SK-N-SH (cell line): ENCODE measurements at regions not wholly inside any gene's neighbourhood (a gene's known extent, or its start where the extent isn't known, plus 50 kb on each side); places are given as distances from the start of the nearest gene placed in this dataset.

Source experiments
- EP300 ChIP-seq, 2 experiments: IDR thresholded peaks; 2 replicates each; pipeline versions ENCODE4 v1.4.0 to v1.6.1; 2012; ENCODE audit warnings: borderline replicate concordance in 1 of 2, low read depth in 1 of 2, low read length in 1 of 2
- EZH2phosphoT487 ChIP-seq: fragments of 200-600 bp; sonication (generic); IDR thresholded peaks from 2 replicates; pipeline ENCODE4 v1.6.1; 2017; ENCODE audit warnings: low read depth, mixed run types, mild to moderate bottlenecking, antibody characterized with exemption, moderate library complexity, borderline replicate concordance
- GABPA ChIP-seq: IDR thresholded peaks from 2 replicates; pipeline ENCODE4 v1.4.0; 2012; ENCODE audit warnings: low read depth, mild to moderate bottlenecking
- GATA2 ChIP-seq: sonication (generic); formaldehyde crosslinking; IDR thresholded peaks from 2 replicates; pipeline ENCODE4 v1.5.0; 2020; ENCODE audit warnings: mild to moderate bottlenecking, missing genetic modification reagents
- JUND ChIP-seq: IDR thresholded peaks from 2 replicates; pipeline ENCODE4 v1.4.0; 2012
- RCOR1 ChIP-seq: fragments of 150-350 bp; IDR thresholded peaks from 2 replicates; pipeline ENCODE4 v1.6.1; 2017; ENCODE audit warnings: antibody characterized with exemption, low read length
- REST ChIP-seq: IDR thresholded peaks from 2 replicates; pipeline ENCODE4 v1.6.1; 2012; ENCODE audit warnings: mild to moderate bottlenecking, low read depth, low read length, moderate library complexity
- TAF1 ChIP-seq: IDR thresholded peaks from 2 replicates; pipeline ENCODE4 v1.6.1; 2012; ENCODE audit warnings: low read depth, mild to moderate bottlenecking, low read length, moderate library complexity, borderline replicate concordance
- USF2 ChIP-seq: fragments of 150-350 bp; IDR thresholded peaks from 2 replicates; pipeline ENCODE4 v1.6.1; 2017; ENCODE audit warnings: antibody characterized with exemption, low read length, low read depth, borderline replicate concordance
- YY1 ChIP-seq: IDR thresholded peaks from 2 replicates; pipeline ENCODE4 v1.4.0; 2012; ENCODE audit warnings: low read depth, mild to moderate bottlenecking
- TF ChIP-seq, protein P1 (sequence below): fragments of 200-600 bp; sonication (generic); IDR thresholded peaks from 2 replicates; pipeline ENCODE4 v1.6.1; 2017; ENCODE audit warnings: antibody characterized with exemption, mild to moderate bottlenecking, moderate library complexity
- TF ChIP-seq, protein P2 (sequence below): fragments of 150-350 bp; IDR thresholded peaks from 2 replicates; pipeline ENCODE4 v1.6.1; 2016; ENCODE audit warnings: mild to moderate bottlenecking, low read depth, low read length

- no peak for TF ChIP-seq EZH2phosphoT487
- no peak for TF ChIP-seq YY1
- TF ChIP-seq REST = no peak
- TF ChIP-seq, protein P1, sequence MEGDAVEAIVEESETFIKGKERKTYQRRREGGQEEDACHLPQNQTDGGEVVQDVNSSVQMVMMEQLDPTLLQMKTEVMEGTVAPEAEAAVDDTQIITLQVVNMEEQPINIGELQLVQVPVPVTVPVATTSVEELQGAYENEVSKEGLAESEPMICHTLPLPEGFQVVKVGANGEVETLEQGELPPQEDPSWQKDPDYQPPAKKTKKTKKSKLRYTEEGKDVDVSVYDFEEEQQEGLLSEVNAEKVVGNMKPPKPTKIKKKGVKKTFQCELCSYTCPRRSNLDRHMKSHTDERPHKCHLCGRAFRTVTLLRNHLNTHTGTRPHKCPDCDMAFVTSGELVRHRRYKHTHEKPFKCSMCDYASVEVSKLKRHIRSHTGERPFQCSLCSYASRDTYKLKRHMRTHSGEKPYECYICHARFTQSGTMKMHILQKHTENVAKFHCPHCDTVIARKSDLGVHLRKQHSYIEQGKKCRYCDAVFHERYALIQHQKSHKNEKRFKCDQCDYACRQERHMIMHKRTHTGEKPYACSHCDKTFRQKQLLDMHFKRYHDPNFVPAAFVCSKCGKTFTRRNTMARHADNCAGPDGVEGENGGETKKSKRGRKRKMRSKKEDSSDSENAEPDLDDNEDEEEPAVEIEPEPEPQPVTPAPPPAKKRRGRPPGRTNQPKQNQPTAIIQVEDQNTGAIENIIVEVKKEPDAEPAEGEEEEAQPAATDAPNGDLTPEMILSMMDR = no peak
- TF ChIP-seq, protein P2, sequence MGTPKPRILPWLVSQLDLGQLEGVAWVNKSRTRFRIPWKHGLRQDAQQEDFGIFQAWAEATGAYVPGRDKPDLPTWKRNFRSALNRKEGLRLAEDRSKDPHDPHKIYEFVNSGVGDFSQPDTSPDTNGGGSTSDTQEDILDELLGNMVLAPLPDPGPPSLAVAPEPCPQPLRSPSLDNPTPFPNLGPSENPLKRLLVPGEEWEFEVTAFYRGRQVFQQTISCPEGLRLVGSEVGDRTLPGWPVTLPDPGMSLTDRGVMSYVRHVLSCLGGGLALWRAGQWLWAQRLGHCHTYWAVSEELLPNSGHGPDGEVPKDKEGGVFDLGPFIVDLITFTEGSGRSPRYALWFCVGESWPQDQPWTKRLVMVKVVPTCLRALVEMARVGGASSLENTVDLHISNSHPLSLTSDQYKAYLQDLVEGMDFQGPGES = no peak
- TF ChIP-seq JUND = no peak
- no peak for TF ChIP-seq USF2
- no peak for TF ChIP-seq GATA2
- no peak for TF ChIP-seq TAF1
- no peak for TF ChIP-seq RCOR1
- no peak for TF ChIP-seq GABPA
- TF ChIP-seq EP300 (IDR thresholded peaks at IDR 0.05; ENCODE audit: borderline replicate concordance in 1 of 2, low read depth in 1 of 2, low read length in 1 of 2) = no peak
Measured at GRCh38 chr2:204335451-204336058, 209.7 kb upstream of the PARD3B start.
